CMK (cell line): ENCODE measurements at regions not wholly inside any gene's neighbourhood (a gene's known extent, or its start where the extent isn't known, plus 50 kb on each side); places are given as distances from the start of the nearest gene placed in this dataset.

Experiments used
- DNase-seq: peaks from one replicate; pipeline ENCODE4 v3.0.0-alpha.2; 2010; ENCODE audit warnings: low read depth

- DNase-seq, result no peak
These were observed 355.3 kb downstream of the ZSWIM6 start for GRCh38 chr5:61687371-61687770.

- no peak for DNase-seq
These were observed 357.2 kb downstream of the ZSWIM6 start for GRCh38 chr5:61689153-61689846.

- DNase-seq, result no peak
These were observed 365.9 kb downstream of the ZSWIM6 start for GRCh38 chr5:61697809-61698558.

- DNase-seq, result no peak
These were observed 370.0 kb downstream of the ZSWIM6 start for GRCh38 chr5:61701877-61702602.

- no peak for DNase-seq
These were observed 370.7 kb downstream of the ZSWIM6 start for GRCh38 chr5:61702784-61703183.

- no peak for DNase-seq
These were observed 372.2 kb downstream of the ZSWIM6 start for GRCh38 chr5:61704289-61704688.

GRCh38 chr5:61706751-61707150 is 374.7 kb downstream of the ZSWIM6 start:
- no peak for DNase-seq

- DNase-seq, result no peak
These were observed 387.1 kb downstream of the ZSWIM6 start for GRCh38 chr5:61719124-61719523.

GRCh38 chr5:61720829-61721228 is 388.8 kb downstream of the ZSWIM6 start:
- no peak for DNase-seq

- no peak for DNase-seq
These were observed 392.0 kb downstream of the ZSWIM6 start for GRCh38 chr5:61724102-61724501.

- no peak for DNase-seq
These were observed 396.2 kb downstream of the ZSWIM6 start for GRCh38 chr5:61728287-61728686.

GRCh38 chr5:61730866-61731265 is 398.8 kb downstream of the ZSWIM6 start:
- DNase-seq, result no peak

- DNase-seq, result no peak
These were observed 399.3 kb downstream of the ZSWIM6 start for GRCh38 chr5:61731267-61731945.

- DNase-seq, result no peak
These were observed 399.9 kb downstream of the ZSWIM6 start for GRCh38 chr5:61731946-61732314.

- no peak for DNase-seq
These were observed 400.3 kb downstream of the ZSWIM6 start for GRCh38 chr5:61732369-61732768.

GRCh38 chr5:61732796-61733195 is 400.7 kb downstream of the ZSWIM6 start:
- DNase-seq, result no peak

- no peak for DNase-seq
These were observed 401.9 kb downstream of the ZSWIM6 start for GRCh38 chr5:61734001-61734400.

GRCh38 chr5:61734966-61735365 is 402.9 kb downstream of the ZSWIM6 start:
- no peak for DNase-seq

GRCh38 chr5:61735531-61735930 is 403.5 kb downstream of the ZSWIM6 start:
- DNase-seq, result no peak

- DNase-seq, result no peak
These were observed 403.9 kb downstream of the ZSWIM6 start for GRCh38 chr5:61735995-61736394.

GRCh38 chr5:61737301-61737963 is 405.4 kb downstream of the ZSWIM6 start:
- DNase-seq, result no peak

GRCh38 chr5:61737964-61738340 is 405.9 kb downstream of the ZSWIM6 start:
- no peak for DNase-seq
